ENCODE measurements at regions not wholly inside any gene's neighbourhood (a gene's known extent, or its start where the extent isn't known, plus 50 kb on each side); places are given as distances from the start of the nearest gene placed in this dataset.

GRCh38 chr2:187157046-187157445 lies 291.0 kb downstream of the CALCRL start:
- Mint-ChIP-seq H3K36me3 (no peaks in the 10 kb centered on the region), H3K9me3 (peaks cover 5 to 31% (median 19%) of the 10 kb centered on the region in 3 donors), H3K4me3 (no peak overlapping the region), H3K27ac (no peak overlapping the region), H3K27me3 (no peaks in the 10 kb centered on the region), H3K4me1 (no peaks in the 10 kb centered on the region)
- H3K9me3 ChIP-seq = no peaks in the 10 kb centered on the region
- H3K4me1 ChIP-seq (ENCODE audit: control insufficient read depth in 1 of 2, extremely low read depth in 1 of 2, insufficient read depth in 2 of 2, low read length in 2 of 2) = no peaks in the 10 kb centered on the region
- DNase-seq (no peak), ATAC-seq (replicated peaks in 1 of 4) (no peak)
- no CpG with 5 or more reads among the region's 2 CpGs for WGBS (ENCODE audit: insufficient coverage)
- ChIA-PET CTCF (no interaction called here), POLR2A (no interaction called here)
- H3K36me3 ChIP-seq (ENCODE audit: control insufficient read depth in 2 of 2, extremely low read depth in 1 of 2, insufficient read depth in 1 of 2, low read length in 1 of 2) = no peaks in the 10 kb centered on the region
- H3K27me3 ChIP-seq (replicated peaks in 1 of 2; ENCODE audit: control insufficient read depth in 2 of 2, extremely low read depth in 1 of 2, insufficient read depth in 2 of 2, low read length in 1 of 2) = no peaks in the 10 kb centered on the region
- no peak overlapping the region for H3K4me3 ChIP-seq (ENCODE audit: control insufficient read depth in 1 of 2, extremely low read depth in 1 of 2, low read length in 1 of 2)
- H3K27ac ChIP-seq (ENCODE audit: low read length) = no peak overlapping the region

- no peaks in the 10 kb centered on the region for H3K27me3 ChIP-seq (replicated peaks in 1 of 2; ENCODE audit: control insufficient read depth in 2 of 2, extremely low read depth in 1 of 2, insufficient read depth in 2 of 2, low read length in 1 of 2)
- H3K36me3 Mint-ChIP-seq = no peaks in the 10 kb centered on the region
- no peak for DNase-seq
- no peaks in the 10 kb centered on the region for H3K27me3 Mint-ChIP-seq
- no peaks in the 10 kb centered on the region for H3K36me3 ChIP-seq (ENCODE audit: control insufficient read depth in 2 of 2, extremely low read depth in 1 of 2, insufficient read depth in 1 of 2, low read length in 1 of 2)
- no CpG with 5 or more reads among the region's 1 CpG for WGBS (ENCODE audit: insufficient coverage)
- no peak overlapping the region for H3K4me3 ChIP-seq (ENCODE audit: control insufficient read depth in 1 of 2, extremely low read depth in 1 of 2, low read length in 1 of 2)
- H3K4me1 ChIP-seq (ENCODE audit: control insufficient read depth in 1 of 2, extremely low read depth in 1 of 2, insufficient read depth in 2 of 2, low read length in 2 of 2) = no peaks in the 10 kb centered on the region
- no peak for ATAC-seq (replicated peaks in 1 of 4)
- ChIA-PET POLR2A (no interaction called here), CTCF (no interaction called here)
- H3K9me3 Mint-ChIP-seq = peaks cover 5 to 31% (median 19%) of the 10 kb centered on the region in 3 donors
- no peaks in the 10 kb centered on the region for H3K9me3 ChIP-seq
- H3K27ac ChIP-seq (ENCODE audit: low read length) = no peak overlapping the region
- H3K4me1 Mint-ChIP-seq = no peaks in the 10 kb centered on the region
- H3K27ac Mint-ChIP-seq = no peak overlapping the region
- H3K4me3 Mint-ChIP-seq = no peak overlapping the region
These were observed 292.6 kb downstream of the CALCRL start for GRCh38 chr2:187155476-187155875.

- no peaks in the 10 kb centered on the region for H3K27me3 ChIP-seq (replicated peaks in 1 of 2; ENCODE audit: control insufficient read depth in 2 of 2, extremely low read depth in 1 of 2, insufficient read depth in 2 of 2, low read length in 1 of 2)
- H3K4me3 Mint-ChIP-seq = no peak overlapping the region
- no peaks in the 10 kb centered on the region for H3K4me1 Mint-ChIP-seq
- H3K27ac ChIP-seq (ENCODE audit: low read length) = no peak overlapping the region
- H3K4me3 ChIP-seq (ENCODE audit: control insufficient read depth in 1 of 2, extremely low read depth in 1 of 2, low read length in 1 of 2) = no peak overlapping the region
- DNase-seq (no peak), ATAC-seq (replicated peaks in 1 of 4) (no peak)
- no peaks in the 10 kb centered on the region for H3K4me1 ChIP-seq (ENCODE audit: control insufficient read depth in 1 of 2, extremely low read depth in 1 of 2, insufficient read depth in 2 of 2, low read length in 2 of 2)
- H3K27ac Mint-ChIP-seq = no peak overlapping the region
- peaks cover 0 to 19% (median 10%) of the 10 kb centered on the region in 3 donors for H3K9me3 Mint-ChIP-seq
- no CpG with 5 or more reads among the region's 3 CpGs for WGBS (ENCODE audit: insufficient coverage)
- H3K36me3 Mint-ChIP-seq = no peaks in the 10 kb centered on the region
- no peaks in the 10 kb centered on the region for H3K9me3 ChIP-seq
- H3K27me3 Mint-ChIP-seq = no peaks in the 10 kb centered on the region
- ChIA-PET CTCF (no interaction called here), POLR2A (no interaction called here)
- H3K36me3 ChIP-seq (ENCODE audit: control insufficient read depth in 2 of 2, extremely low read depth in 1 of 2, insufficient read depth in 1 of 2, low read length in 1 of 2) = no peaks in the 10 kb centered on the region
These were observed 297.4 kb downstream of the CALCRL start for GRCh38 chr2:187150670-187151069.

- DNase-seq (no peak), ATAC-seq (replicated peaks in 1 of 4) (no peak)
- Mint-ChIP-seq H3K9me3 (peaks cover 0 to 6% (median 3%) of the 10 kb centered on the region in 3 donors), H3K36me3 (no peaks in the 10 kb centered on the region), H3K4me1 (no peaks in the 10 kb centered on the region), H3K27me3 (no peaks in the 10 kb centered on the region), H3K4me3 (no peak overlapping the region), H3K27ac (no peak overlapping the region)
- POLR2A ChIA-PET = no interaction called here
- no peak overlapping the region for H3K4me3 ChIP-seq (ENCODE audit: control insufficient read depth in 1 of 2, extremely low read depth in 1 of 2, low read length in 1 of 2)
- H3K9me3 ChIP-seq = no peaks in the 10 kb centered on the region
- H3K36me3 ChIP-seq (ENCODE audit: control insufficient read depth in 2 of 2, extremely low read depth in 1 of 2, insufficient read depth in 1 of 2, low read length in 1 of 2) = no peaks in the 10 kb centered on the region
- H3K27me3 ChIP-seq (replicated peaks in 1 of 2; ENCODE audit: control insufficient read depth in 2 of 2, extremely low read depth in 1 of 2, insufficient read depth in 2 of 2, low read length in 1 of 2) = no peaks in the 10 kb centered on the region
- H3K4me1 ChIP-seq (ENCODE audit: control insufficient read depth in 1 of 2, extremely low read depth in 1 of 2, insufficient read depth in 2 of 2, low read length in 2 of 2) = no peaks in the 10 kb centered on the region
- no CpG with 5 or more reads among the region's 2 CpGs for WGBS (ENCODE audit: insufficient coverage)
- CTCF ChIA-PET = no interaction called here
- H3K27ac ChIP-seq (ENCODE audit: low read length) = no peak overlapping the region
These were observed 299.2 kb upstream of the ZSWIM2 start for GRCh38 chr2:187148059-187148714.

- POLR2A ChIA-PET = interaction anchor here in 1 of 2 donors (0.6 kb wide), 1 partner anchor 1677 kb away, joined by 3 read pairs; no protein-coding TSS in a partner anchor
- DNase-seq = no peak
- peaks cover 0 to 6% (median 3%) of the 10 kb centered on the region in 3 donors for H3K9me3 Mint-ChIP-seq
- Histone ChIP-seq H3K4me3 (ENCODE audit: control insufficient read depth in 1 of 2, extremely low read depth in 1 of 2, low read length in 1 of 2) (no peak overlapping the region), H3K36me3 (ENCODE audit: control insufficient read depth in 2 of 2, extremely low read depth in 1 of 2, insufficient read depth in 1 of 2, low read length in 1 of 2) (no peaks in the 10 kb centered on the region), H3K9me3 (no peaks in the 10 kb centered on the region), H3K27ac (ENCODE audit: low read length) (no peak overlapping the region), H3K27me3 (replicated peaks in 1 of 2; ENCODE audit: control insufficient read depth in 2 of 2, extremely low read depth in 1 of 2, insufficient read depth in 2 of 2, low read length in 1 of 2) (no peaks in the 10 kb centered on the region), H3K4me1 (ENCODE audit: control insufficient read depth in 1 of 2, extremely low read depth in 1 of 2, insufficient read depth in 2 of 2, low read length in 2 of 2) (no peaks in the 10 kb centered on the region)
- no CpG with 5 or more reads among the region's 3 CpGs for WGBS (ENCODE audit: insufficient coverage)
- ATAC-seq (replicated peaks in 1 of 4) = no peak
- no peak overlapping the region for H3K4me3 Mint-ChIP-seq
- no peaks in the 10 kb centered on the region for H3K36me3 Mint-ChIP-seq
- H3K4me1 Mint-ChIP-seq = no peaks in the 10 kb centered on the region
- H3K27ac Mint-ChIP-seq = no peak overlapping the region
- H3K27me3 Mint-ChIP-seq = no peaks in the 10 kb centered on the region
- CTCF ChIA-PET = no interaction called here
These were observed 294.6 kb upstream of the ZSWIM2 start for GRCh38 chr2:187143537-187143936.

- Histone ChIP-seq H3K4me3 (ENCODE audit: control insufficient read depth in 1 of 2, extremely low read depth in 1 of 2, low read length in 1 of 2) (no peak overlapping the region), H3K27me3 (replicated peaks in 1 of 2; ENCODE audit: control insufficient read depth in 2 of 2, extremely low read depth in 1 of 2, insufficient read depth in 2 of 2, low read length in 1 of 2) (no peaks in the 10 kb centered on the region), H3K27ac (ENCODE audit: low read length) (no peak overlapping the region), H3K4me1 (ENCODE audit: control insufficient read depth in 1 of 2, extremely low read depth in 1 of 2, insufficient read depth in 2 of 2, low read length in 2 of 2) (no peaks in the 10 kb centered on the region), H3K9me3 (no peaks in the 10 kb centered on the region), H3K36me3 (ENCODE audit: control insufficient read depth in 2 of 2, extremely low read depth in 1 of 2, insufficient read depth in 1 of 2, low read length in 1 of 2) (no peaks in the 10 kb centered on the region)
- Mint-ChIP-seq H3K27ac (no peak overlapping the region), H3K9me3 (peaks cover 0 to 3% (median 0%) of the 10 kb centered on the region in 3 donors), H3K27me3 (no peaks in the 10 kb centered on the region), H3K36me3 (no peaks in the 10 kb centered on the region), H3K4me3 (no peak overlapping the region), H3K4me1 (no peaks in the 10 kb centered on the region)
- ChIA-PET CTCF (no interaction called here), POLR2A (no interaction called here)
- DNase-seq (no peak), ATAC-seq (replicated peaks in 1 of 4) (no peak)
These were observed 290.5 kb upstream of the ZSWIM2 start for GRCh38 chr2:187139469-187139868.

- Mint-ChIP-seq H3K9me3 (no peaks in the 10 kb centered on the region), H3K27me3 (no peaks in the 10 kb centered on the region), H3K36me3 (no peaks in the 10 kb centered on the region), H3K4me3 (no peak overlapping the region), H3K27ac (no peak overlapping the region), H3K4me1 (no peaks in the 10 kb centered on the region)
- DNase-seq = no peak
- H3K27ac ChIP-seq (ENCODE audit: low read length) = no peak overlapping the region
- ATAC-seq (replicated peaks in 1 of 4) = no peak
- no peaks in the 10 kb centered on the region for H3K4me1 ChIP-seq (ENCODE audit: control insufficient read depth in 1 of 2, extremely low read depth in 1 of 2, insufficient read depth in 2 of 2, low read length in 2 of 2)
- ChIA-PET POLR2A (no interaction called here), CTCF (interaction anchor here in 1 of 2 donors (0.5 kb wide), 1 partner anchor 440 kb away, joined by 3 read pairs; no protein-coding TSS in a partner anchor)
- H3K4me3 ChIP-seq (ENCODE audit: control insufficient read depth in 1 of 2, extremely low read depth in 1 of 2, low read length in 1 of 2) = no peak overlapping the region
- H3K9me3 ChIP-seq = no peaks in the 10 kb centered on the region
- H3K36me3 ChIP-seq (ENCODE audit: control insufficient read depth in 2 of 2, extremely low read depth in 1 of 2, insufficient read depth in 1 of 2, low read length in 1 of 2) = no peaks in the 10 kb centered on the region
- H3K27me3 ChIP-seq (replicated peaks in 1 of 2; ENCODE audit: control insufficient read depth in 2 of 2, extremely low read depth in 1 of 2, insufficient read depth in 2 of 2, low read length in 1 of 2) = no peaks in the 10 kb centered on the region
- 82% methylated on average over 1 of the region's 1 CpG for WGBS (ENCODE audit: insufficient coverage)
These were observed 289.3 kb upstream of the ZSWIM2 start for GRCh38 chr2:187138265-187138664.
